PFSK-1 (cell line): ENCODE measurements at regions not wholly inside any gene's neighbourhood (a gene's known extent, or its start where the extent isn't known, plus 50 kb on each side); places are given as distances from the start of the nearest gene placed in this dataset.

Experiments
- FOXP2 ChIP-seq: optimal IDR thresholded peaks from 2 replicates; pipeline ENCODE3; 2011; ENCODE audit warnings: borderline replicate concordance, control low read depth, inconsistent platforms; ENCODE audit not compliant: insufficient read depth; ENCODE audit errors: extremely low read length, extremely low read depth
- POLR2AphosphoS5 ChIP-seq: IDR thresholded peaks from 2 replicates; pipeline ENCODE4 v1.6.1; 2012; ENCODE audit warnings: low read depth, mild to moderate bottlenecking, control low read depth, low read length, moderate library complexity
- SIN3A ChIP-seq: IDR thresholded peaks from 2 replicates; pipeline ENCODE4 v1.6.1; 2012; ENCODE audit warnings: mild to moderate bottlenecking, low read length, moderate library complexity, borderline replicate concordance; ENCODE audit not compliant: insufficient read depth
- TAF1 ChIP-seq: IDR thresholded peaks from 2 replicates; pipeline ENCODE4 v1.6.1; 2012; ENCODE audit warnings: low read length, control low read depth, borderline replicate concordance; ENCODE audit not compliant: insufficient read depth
- TF ChIP-seq, protein P1 (sequence below), 2 experiments: IDR thresholded peaks; 2 replicates each; pipeline versions ENCODE4 v1.6.1 to v1.8.0; 2011 to 2012; ENCODE audit warnings: low read depth in 2 of 2, low read length in 2 of 2, control low read depth in 1 of 2, inconsistent platforms in 1 of 2, mild to moderate bottlenecking in 1 of 2, moderate library complexity in 1 of 2; ENCODE audit not compliant: insufficient read depth in 1 of 2

DNA sequence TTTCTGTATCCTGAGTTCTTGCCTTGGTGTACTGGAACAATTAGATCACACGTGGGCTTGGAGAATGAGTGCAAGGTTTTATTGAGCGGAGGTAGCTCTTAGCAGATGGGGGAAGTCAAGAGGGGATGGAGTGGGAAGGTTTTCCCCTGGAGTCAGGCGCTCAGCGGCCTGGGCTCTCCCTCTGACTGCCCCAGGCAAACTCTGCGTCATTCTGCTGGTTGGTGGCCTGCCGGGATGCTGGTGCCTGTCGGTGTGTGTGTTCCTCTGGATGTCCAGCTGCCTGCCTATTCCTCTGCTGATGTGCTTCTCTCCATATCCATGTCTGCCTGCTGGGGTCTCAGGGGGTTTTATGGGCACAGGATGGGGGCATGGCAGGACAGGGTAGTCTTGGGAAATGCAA is 111.0 kb downstream of the TRIB2 start:
- no peak for TF ChIP-seq FOXP2
- TF ChIP-seq, protein P1, sequence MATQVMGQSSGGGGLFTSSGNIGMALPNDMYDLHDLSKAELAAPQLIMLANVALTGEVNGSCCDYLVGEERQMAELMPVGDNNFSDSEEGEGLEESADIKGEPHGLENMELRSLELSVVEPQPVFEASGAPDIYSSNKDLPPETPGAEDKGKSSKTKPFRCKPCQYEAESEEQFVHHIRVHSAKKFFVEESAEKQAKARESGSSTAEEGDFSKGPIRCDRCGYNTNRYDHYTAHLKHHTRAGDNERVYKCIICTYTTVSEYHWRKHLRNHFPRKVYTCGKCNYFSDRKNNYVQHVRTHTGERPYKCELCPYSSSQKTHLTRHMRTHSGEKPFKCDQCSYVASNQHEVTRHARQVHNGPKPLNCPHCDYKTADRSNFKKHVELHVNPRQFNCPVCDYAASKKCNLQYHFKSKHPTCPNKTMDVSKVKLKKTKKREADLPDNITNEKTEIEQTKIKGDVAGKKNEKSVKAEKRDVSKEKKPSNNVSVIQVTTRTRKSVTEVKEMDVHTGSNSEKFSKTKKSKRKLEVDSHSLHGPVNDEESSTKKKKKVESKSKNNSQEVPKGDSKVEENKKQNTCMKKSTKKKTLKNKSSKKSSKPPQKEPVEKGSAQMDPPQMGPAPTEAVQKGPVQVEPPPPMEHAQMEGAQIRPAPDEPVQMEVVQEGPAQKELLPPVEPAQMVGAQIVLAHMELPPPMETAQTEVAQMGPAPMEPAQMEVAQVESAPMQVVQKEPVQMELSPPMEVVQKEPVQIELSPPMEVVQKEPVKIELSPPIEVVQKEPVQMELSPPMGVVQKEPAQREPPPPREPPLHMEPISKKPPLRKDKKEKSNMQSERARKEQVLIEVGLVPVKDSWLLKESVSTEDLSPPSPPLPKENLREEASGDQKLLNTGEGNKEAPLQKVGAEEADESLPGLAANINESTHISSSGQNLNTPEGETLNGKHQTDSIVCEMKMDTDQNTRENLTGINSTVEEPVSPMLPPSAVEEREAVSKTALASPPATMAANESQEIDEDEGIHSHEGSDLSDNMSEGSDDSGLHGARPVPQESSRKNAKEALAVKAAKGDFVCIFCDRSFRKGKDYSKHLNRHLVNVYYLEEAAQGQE (IDR thresholded peaks at IDR 0.05; ENCODE audit: insufficient read depth in 1 of 2, low read depth in 2 of 2, low read length in 2 of 2), result no peak
- no peak for TF ChIP-seq TAF1
- TF ChIP-seq SIN3A, result no peak
- no peak for TF ChIP-seq POLR2AphosphoS5

DNA sequence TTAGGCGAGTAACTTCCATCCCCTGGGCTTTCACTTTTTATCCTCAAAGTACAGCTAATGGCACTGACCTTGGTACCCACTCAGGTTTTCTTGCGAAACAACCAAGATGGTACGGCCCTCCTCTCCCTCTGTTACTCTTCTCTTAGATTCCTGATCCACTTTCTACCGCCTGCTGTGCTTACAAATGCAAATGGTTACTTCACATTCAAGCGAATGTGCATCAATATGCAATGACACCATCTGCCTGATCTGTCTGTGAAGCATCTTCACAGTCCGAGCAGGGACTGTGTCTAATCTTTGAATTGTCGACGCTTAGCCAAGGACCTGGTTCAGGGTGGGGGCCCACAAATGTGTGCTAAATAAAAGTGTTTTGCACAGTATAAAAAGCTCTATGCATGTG is 112.2 kb downstream of the TRIB2 start:
- TF ChIP-seq SIN3A (no peak), TAF1 (no peak), POLR2AphosphoS5 (no peak), FOXP2 (no peak)
- TF ChIP-seq, protein P1 (IDR thresholded peaks at IDR 0.05; ENCODE audit: insufficient read depth in 1 of 2, low read depth in 2 of 2, low read length in 2 of 2), result no peak

DNA sequence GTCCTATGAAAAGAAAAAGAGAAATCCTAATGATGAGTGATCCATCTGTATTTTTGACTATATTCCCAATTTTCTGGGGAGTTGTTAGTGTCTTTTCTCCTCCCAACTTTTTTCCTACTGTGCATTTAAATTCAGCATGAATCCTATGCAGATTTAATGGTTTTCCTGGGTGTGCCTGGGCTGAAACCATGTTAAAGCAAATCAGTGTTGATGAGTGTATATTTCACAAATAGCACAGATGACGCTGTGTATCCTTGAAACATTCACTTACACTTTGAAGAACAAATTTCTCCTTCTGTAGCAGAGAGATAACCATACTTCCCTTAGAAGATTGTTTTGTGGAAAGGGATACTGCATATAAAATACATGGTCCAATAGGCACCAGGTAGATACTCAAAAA is 114.3 kb downstream of the TRIB2 start:
- TF ChIP-seq FOXP2 (no peak), TAF1 (no peak), SIN3A (no peak), POLR2AphosphoS5 (no peak)
- TF ChIP-seq, protein P1 (IDR thresholded peaks at IDR 0.05; ENCODE audit: insufficient read depth in 1 of 2, low read depth in 2 of 2, low read length in 2 of 2), result no peak

DNA sequence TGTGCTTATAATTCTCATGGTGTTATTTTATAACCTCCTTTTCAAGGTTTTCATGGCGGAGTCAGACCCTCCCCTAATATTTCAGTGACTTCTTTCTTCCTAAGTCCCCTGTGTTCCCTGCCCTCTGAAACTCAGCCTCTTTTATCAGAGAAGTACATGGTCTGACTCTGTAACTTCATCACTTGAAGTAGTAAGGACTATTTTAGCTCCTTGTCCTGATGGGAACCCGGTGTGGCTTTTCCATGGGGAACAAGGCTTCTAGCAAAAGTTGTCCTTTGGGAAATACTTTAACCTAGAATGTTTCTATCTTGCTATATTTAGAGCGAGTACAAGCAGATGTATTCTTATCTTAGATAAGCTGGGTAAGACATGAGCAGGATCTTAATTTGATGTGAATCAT is 117.5 kb downstream of the TRIB2 start:
- TF ChIP-seq, protein P1 (IDR thresholded peaks at IDR 0.05; ENCODE audit: insufficient read depth in 1 of 2, low read depth in 2 of 2, low read length in 2 of 2), result no peak
- TF ChIP-seq TAF1 (no peak), POLR2AphosphoS5 (no peak), SIN3A (no peak), FOXP2 (no peak)

DNA sequence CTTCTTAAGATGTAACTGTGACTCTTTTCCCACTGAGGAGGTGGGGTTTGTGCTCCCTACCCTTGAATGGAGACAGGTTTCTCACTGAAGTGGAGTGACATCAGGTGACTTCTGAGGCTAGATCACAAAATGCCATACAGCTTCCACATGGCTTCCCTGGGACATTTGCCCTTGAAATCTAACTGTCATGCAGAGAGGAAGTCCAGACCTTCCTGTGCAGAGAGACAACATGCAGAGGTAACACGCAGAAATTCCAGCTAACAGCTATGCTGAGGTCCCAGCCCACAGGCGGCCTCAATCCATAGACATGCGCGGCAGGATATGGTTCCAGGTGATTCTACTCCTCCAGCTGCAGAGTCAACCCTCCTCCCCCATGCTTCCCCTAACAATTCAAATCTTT is 119.0 kb downstream of the TRIB2 start:
- TF ChIP-seq, protein P1 (IDR thresholded peaks at IDR 0.05; ENCODE audit: insufficient read depth in 1 of 2, low read depth in 2 of 2, low read length in 2 of 2), result no peak
- TF ChIP-seq SIN3A (no peak), POLR2AphosphoS5 (no peak), TAF1 (no peak), FOXP2 (no peak)
